ENCODE measurements at regions not wholly inside any gene's neighbourhood (a gene's known extent, or its start where the extent isn't known, plus 50 kb on each side); places are given as distances from the start of the nearest gene placed in this dataset.
A peak's percentile ranks its signal among the peaks of the same experiment; 100 is the strongest.

- POLR2A ChIA-PET: no interaction called here
- WGBS (ENCODE audit: low lambda C conversion rate): 12% methylated on average over 4 of the region's 5 CpGs
These were observed 443.0 kb downstream of the PTPRU start for GRCh38 chr1:29679316-29679715.

GRCh38 chr1:29677028-29678024, 441.0 kb downstream of the PTPRU start:
- Histone ChIP-seq H3K9ac (ENCODE audit: insufficient read depth, low read depth, low read length) (no peak overlapping the region), H2AFZ (ENCODE audit: low read length) (no peak overlapping the region), H3K36me3 (replicated peaks in 1 of 2; ENCODE audit: control insufficient read depth in 1 of 2, insufficient read depth in 2 of 2, low read length in 2 of 2) (no peaks in the 10 kb centered on the region), H3K4me2 (ENCODE audit: low read depth, low read length) (no peak overlapping the region), H3K27me3 (ENCODE audit: control insufficient read depth in 1 of 2, insufficient read depth in 2 of 2, low read length in 2 of 2) (peaks cover 0 to 3% of the 10 kb centered on the region in 2 experiments; a peak in 3 of 5 replicates), H3K27ac (ENCODE audit: extremely low read length, insufficient read depth, low read length) (no peak overlapping the region), H3K4me1 (ENCODE audit: insufficient read depth, low read length) (no peaks in the 10 kb centered on the region), H3K4me3 (replicated peaks in 1 of 3; ENCODE audit: insufficient read depth in 1 of 3, low read depth in 2 of 3, low read length in 3 of 3) (no peak overlapping the region), H3K79me2 (ENCODE audit: insufficient read depth, low read length) (no peaks in the 10 kb centered on the region), H3K9me3 (ENCODE audit: low read length) (no peaks in the 10 kb centered on the region), H4K20me1 (ENCODE audit: insufficient read depth, low read length) (no peaks in the 10 kb centered on the region)
- in situ Hi-C loops (cut with HindIII; ENCODE audit: extremely low pct_ligation_motif_present, low pct_unique_long_range_greater_than_20kb) (no loop called here), intact Hi-C loops (cut with micrococcal nuclease; ENCODE audit: unreplicated experiment) (no loop called here)
- ChIA-PET CTCF (ENCODE audit: low intra/inter-chr PET ratio, low total read pairs) (no interaction called here), POLR2A (no interaction called here)
- BruUV-seq (replicated peaks): no TSS peak
- FAIRE-seq (no peak), DNase-seq (ENCODE audit: low spot score) (no peak), ATAC-seq (no peak)
- WGBS (ENCODE audit: low lambda C conversion rate): 33% methylated on average over 9 of the region's 18 CpGs
- TF ChIP-seq, protein P1, sequence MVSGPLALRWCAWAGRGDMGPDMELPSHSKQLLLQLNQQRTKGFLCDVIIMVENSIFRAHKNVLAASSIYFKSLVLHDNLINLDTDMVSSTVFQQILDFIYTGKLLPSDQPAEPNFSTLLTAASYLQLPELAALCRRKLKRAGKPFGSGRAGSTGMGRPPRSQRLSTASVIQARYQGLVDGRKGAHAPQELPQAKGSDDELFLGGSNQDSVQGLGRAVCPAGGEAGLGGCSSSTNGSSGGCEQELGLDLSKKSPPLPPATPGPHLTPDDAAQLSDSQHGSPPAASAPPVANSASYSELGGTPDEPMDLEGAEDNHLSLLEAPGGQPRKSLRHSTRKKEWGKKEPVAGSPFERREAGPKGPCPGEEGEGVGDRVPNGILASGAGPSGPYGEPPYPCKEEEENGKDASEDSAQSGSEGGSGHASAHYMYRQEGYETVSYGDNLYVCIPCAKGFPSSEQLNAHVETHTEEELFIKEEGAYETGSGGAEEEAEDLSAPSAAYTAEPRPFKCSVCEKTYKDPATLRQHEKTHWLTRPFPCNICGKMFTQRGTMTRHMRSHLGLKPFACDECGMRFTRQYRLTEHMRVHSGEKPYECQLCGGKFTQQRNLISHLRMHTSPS (CRISPR knock-in tag; IDR thresholded peaks at IDR 0.05; ENCODE audit: low read depth): no peak
- TF ChIP-seq SOX13 (IDR thresholded peaks at IDR 0.05): no peak
- no peak for TF ChIP-seq SOX13 (CRISPR knock-in tag; conservative IDR thresholded peaks at IDR 0.05 in 1 of 2, IDR thresholded peaks at IDR 0.05 in 1 of 2)
- TF ChIP-seq ZBTB37 (CRISPR knock-in tag; IDR thresholded peaks at IDR 0.05): no peak
- no peak for TF ChIP-seq ZNF34 (CRISPR knock-in tag; IDR thresholded peaks at IDR 0.05; ENCODE audit: borderline replicate concordance)
- TF ChIP-seq RXRB (CRISPR knock-in tag; IDR thresholded peaks at IDR 0.05; ENCODE audit: borderline replicate concordance): no peak
- TF ChIP-seq, protein P2, sequence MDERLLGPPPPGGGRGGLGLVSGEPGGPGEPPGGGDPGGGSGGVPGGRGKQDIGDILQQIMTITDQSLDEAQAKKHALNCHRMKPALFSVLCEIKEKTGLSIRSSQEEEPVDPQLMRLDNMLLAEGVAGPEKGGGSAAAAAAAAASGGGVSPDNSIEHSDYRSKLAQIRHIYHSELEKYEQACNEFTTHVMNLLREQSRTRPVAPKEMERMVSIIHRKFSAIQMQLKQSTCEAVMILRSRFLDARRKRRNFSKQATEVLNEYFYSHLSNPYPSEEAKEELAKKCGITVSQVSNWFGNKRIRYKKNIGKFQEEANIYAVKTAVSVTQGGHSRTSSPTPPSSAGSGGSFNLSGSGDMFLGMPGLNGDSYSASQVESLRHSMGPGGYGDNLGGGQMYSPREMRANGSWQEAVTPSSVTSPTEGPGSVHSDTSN (CRISPR knock-in tag; IDR thresholded peaks at IDR 0.05): no peak
- TF ChIP-seq SCMH1 (CRISPR knock-in tag; IDR thresholded peaks at IDR 0.05; ENCODE audit: borderline replicate concordance): no peak
- TF ChIP-seq SNRNP70 (IDR thresholded peaks at IDR 0.05; ENCODE audit: low read depth, low read length): no peak
- TF ChIP-seq NPAS2 (CRISPR knock-in tag; IDR thresholded peaks at IDR 0.05; ENCODE audit: borderline replicate concordance): no peak
- no peak for TF ChIP-seq HNRNPL (IDR thresholded peaks at IDR 0.05; ENCODE audit: low read depth, low read length)

More at GRCh38 chr1:29679316-29679715, 443.0 kb downstream of the PTPRU start:
- FAIRE-seq: no peak
- Histone ChIP-seq H2AFZ (ENCODE audit: low read length) (no peak overlapping the region), H3K4me2 (ENCODE audit: low read depth, low read length) (no peak overlapping the region), H3K4me1 (ENCODE audit: insufficient read depth, low read length) (no peaks in the 10 kb centered on the region), H3K27me3 (ENCODE audit: control insufficient read depth in 1 of 2, insufficient read depth in 2 of 2, low read length in 2 of 2) (peaks cover 0 to 3% of the 10 kb centered on the region in 2 experiments; a peak in 3 of 5 replicates), H3K9me3 (ENCODE audit: low read length) (no peaks in the 10 kb centered on the region), H4K20me1 (ENCODE audit: insufficient read depth, low read length) (no peaks in the 10 kb centered on the region), H3K27ac (ENCODE audit: extremely low read length, insufficient read depth, low read length) (no peak overlapping the region), H3K36me3 (replicated peaks in 1 of 2; ENCODE audit: control insufficient read depth in 1 of 2, insufficient read depth in 2 of 2, low read length in 2 of 2) (no peaks in the 10 kb centered on the region), H3K9ac (ENCODE audit: insufficient read depth, low read depth, low read length) (no peak overlapping the region), H3K4me3 (replicated peaks in 1 of 3; ENCODE audit: insufficient read depth in 1 of 3, low read depth in 2 of 3, low read length in 3 of 3) (no peak overlapping the region), H3K79me2 (ENCODE audit: insufficient read depth, low read length) (no peaks in the 10 kb centered on the region)
- DNase-seq (ENCODE audit: low spot score): no peak
- intact Hi-C loops (cut with micrococcal nuclease; ENCODE audit: unreplicated experiment): no loop called here
- CTCF ChIA-PET (ENCODE audit: low intra/inter-chr PET ratio, low total read pairs): no interaction called here
- BruUV-seq (replicated peaks): no TSS peak
- TF ChIP-seq ZNF629 (CRISPR knock-in tag; conservative IDR thresholded peaks at IDR 0.05) (0 out of 2 replicates have a peak, but pooled peaks have one; percentile 16), ARNTL (CRISPR knock-in tag; IDR thresholded peaks at IDR 0.05) (no peak)
- in situ Hi-C loops (cut with HindIII; ENCODE audit: extremely low pct_ligation_motif_present, low pct_unique_long_range_greater_than_20kb): no loop called here
- no peak for ATAC-seq
